Tibial artery (tissue), 4 donors: ENCODE measurements at regions not wholly inside any gene's neighbourhood (a gene's known extent, or its start where the extent isn't known, plus 50 kb on each side); places are given as distances from the start of the nearest gene placed in this dataset.

Experiments used
- DNase-seq, 2 donors: peaks; one replicate each; pipeline ENCODE4 v3.0.0-alpha.2; 2019
- H3K27ac ChIP-seq, 2 donors: fragments of 200-600 bp; sonication (generic) in 1 of 2; 1 replicate in 1 of 2; 2 replicates in 1 of 2; pipeline ENCODE4 v1.5.1; 2018 to 2019; ENCODE audit warnings: mild to moderate bottlenecking in 1 of 2
- H3K27me3 ChIP-seq, 2 donors: fragments of 200-600 bp; sonication (generic) in 1 of 2; one replicate each; pipeline versions ENCODE4 v1.5.1 to v1.6.0; 2016 to 2019
- H3K36me3 ChIP-seq, 3 donors: fragments of 200-600 bp; sonication (generic) in 2 of 3; one replicate each; pipeline ENCODE4 v1.5.1; 2016 to 2019; ENCODE audit warnings: mild to moderate bottlenecking in 2 of 3
- H3K4me1 ChIP-seq, 4 donors: fragments of 200-600 bp; sonication (generic) in 2 of 4; 1 replicate in 3 of 4; 2 replicates in 1 of 4; pipeline ENCODE4 v1.5.1; 2016 to 2019
- H3K4me3 ChIP-seq, 2 donors: fragments of 200-600 bp; sonication (generic) in 1 of 2; 1 replicate in 1 of 2; 2 replicates in 1 of 2; pipeline ENCODE4 v1.5.1; 2018 to 2019; ENCODE audit warnings: mild to moderate bottlenecking in 2 of 2
- H3K9me3 ChIP-seq, 3 donors: fragments of 200-600 bp; sonication (generic) in 1 of 3; one replicate each; pipeline ENCODE4 v1.5.1; 2016 to 2019
- intact Hi-C: fragments of 100-400 bp; cut with DNase I; formaldehyde crosslinking; loops from one replicate; pipeline ENCODE4 v1.15.0; 2023; ENCODE audit warnings: low total_unique reads
- TF ChIP-seq, protein P1 (sequence below), 2 experiments: fragments of 200-600 bp in 1 of 2; fragments of 450-650 bp in 1 of 2; IDR thresholded peaks; one replicate each; pipeline ENCODE4 v1.5.1; 2017 to 2019; ENCODE audit warnings: antibody characterized with exemption in 2 of 2, mild to moderate bottlenecking in 1 of 2, moderate library complexity in 1 of 2

DNA sequence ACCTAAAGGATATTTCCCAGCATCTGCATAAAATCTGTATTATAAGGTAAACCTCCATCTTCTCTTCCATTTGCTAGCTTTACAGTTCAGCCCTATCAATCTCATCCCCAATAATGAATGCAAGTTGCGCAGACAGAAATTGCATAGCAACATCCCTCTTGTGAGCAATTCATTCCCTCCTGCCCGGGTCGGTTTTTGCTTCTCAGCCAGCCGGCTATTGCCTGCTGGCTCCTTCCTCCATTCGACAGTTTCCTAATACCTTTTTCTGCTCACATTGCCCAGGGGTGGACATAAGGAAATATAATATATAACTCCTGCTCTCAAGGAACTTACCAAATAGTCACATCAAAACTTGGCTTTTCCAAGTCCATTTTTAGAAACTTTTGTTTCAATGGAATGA lies 125.2 kb downstream of the FGF9 start:
- TF ChIP-seq, protein P1, sequence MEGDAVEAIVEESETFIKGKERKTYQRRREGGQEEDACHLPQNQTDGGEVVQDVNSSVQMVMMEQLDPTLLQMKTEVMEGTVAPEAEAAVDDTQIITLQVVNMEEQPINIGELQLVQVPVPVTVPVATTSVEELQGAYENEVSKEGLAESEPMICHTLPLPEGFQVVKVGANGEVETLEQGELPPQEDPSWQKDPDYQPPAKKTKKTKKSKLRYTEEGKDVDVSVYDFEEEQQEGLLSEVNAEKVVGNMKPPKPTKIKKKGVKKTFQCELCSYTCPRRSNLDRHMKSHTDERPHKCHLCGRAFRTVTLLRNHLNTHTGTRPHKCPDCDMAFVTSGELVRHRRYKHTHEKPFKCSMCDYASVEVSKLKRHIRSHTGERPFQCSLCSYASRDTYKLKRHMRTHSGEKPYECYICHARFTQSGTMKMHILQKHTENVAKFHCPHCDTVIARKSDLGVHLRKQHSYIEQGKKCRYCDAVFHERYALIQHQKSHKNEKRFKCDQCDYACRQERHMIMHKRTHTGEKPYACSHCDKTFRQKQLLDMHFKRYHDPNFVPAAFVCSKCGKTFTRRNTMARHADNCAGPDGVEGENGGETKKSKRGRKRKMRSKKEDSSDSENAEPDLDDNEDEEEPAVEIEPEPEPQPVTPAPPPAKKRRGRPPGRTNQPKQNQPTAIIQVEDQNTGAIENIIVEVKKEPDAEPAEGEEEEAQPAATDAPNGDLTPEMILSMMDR (IDR thresholded peaks at IDR 0.05), result no peak
- intact Hi-C loops, result no loop called here

DNA sequence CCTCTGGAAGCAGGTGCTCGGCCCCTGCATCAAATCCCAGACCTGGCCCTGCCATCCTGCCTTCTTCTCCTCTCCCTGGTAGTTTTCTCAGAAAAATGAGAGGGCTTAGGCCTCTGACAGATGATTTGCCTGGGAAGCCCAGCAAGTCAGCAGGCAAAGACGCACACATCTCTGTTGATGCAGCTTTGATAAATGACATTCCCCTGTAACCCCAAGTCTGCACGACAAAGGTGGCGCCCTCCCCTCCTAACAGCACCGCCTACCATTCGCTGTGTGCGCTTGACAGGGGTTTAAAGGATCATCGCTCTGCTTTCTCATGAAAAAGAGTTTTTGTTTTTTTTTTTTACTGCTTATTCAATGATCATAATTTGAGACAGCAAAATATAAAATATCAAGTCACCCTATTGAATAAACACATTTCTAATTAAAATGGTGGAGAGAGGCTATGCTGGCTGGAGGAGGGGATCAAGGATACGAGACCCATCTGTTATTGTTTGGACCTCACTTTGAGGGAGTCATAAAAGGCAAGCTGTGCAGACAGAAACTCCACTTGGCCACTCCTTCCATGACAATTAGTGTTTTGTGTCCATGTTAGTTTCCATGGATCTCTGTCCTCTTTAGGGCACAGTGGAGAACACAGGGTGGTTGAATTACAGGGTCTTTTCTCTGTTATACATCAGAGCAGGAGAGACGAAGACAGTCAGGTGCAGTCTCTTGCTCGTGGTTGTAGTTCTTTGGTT lies 126.1 kb downstream of the FGF9 start:
- H3K4me1 ChIP-seq, result no peaks in the 10 kb centered on the region
- H3K4me3 ChIP-seq, result no peak overlapping the region
- intact Hi-C loops, result no loop called here
- TF ChIP-seq, protein P1 (IDR thresholded peaks at IDR 0.05), result no peak
- H3K27me3 ChIP-seq, result no peaks in the 10 kb centered on the region
- peaks cover 0 to 4% (median 0%) of the 10 kb centered on the region in 3 donors for H3K9me3 ChIP-seq
- no peaks in the 10 kb centered on the region for H3K36me3 ChIP-seq
- DNase-seq, result no peak
- no peak overlapping the region for H3K27ac ChIP-seq

More for the DNA sequence above, 125.2 kb downstream of the FGF9 start:
- Histone ChIP-seq H3K4me3 (no peak overlapping the region), H3K27me3 (no peaks in the 10 kb centered on the region), H3K9me3 (peaks cover 0 to 4% (median 0%) of the 10 kb centered on the region in 3 donors), H3K36me3 (no peaks in the 10 kb centered on the region), H3K27ac (no peak overlapping the region), H3K4me1 (no peaks in the 10 kb centered on the region)
- no peak for DNase-seq

DNA sequence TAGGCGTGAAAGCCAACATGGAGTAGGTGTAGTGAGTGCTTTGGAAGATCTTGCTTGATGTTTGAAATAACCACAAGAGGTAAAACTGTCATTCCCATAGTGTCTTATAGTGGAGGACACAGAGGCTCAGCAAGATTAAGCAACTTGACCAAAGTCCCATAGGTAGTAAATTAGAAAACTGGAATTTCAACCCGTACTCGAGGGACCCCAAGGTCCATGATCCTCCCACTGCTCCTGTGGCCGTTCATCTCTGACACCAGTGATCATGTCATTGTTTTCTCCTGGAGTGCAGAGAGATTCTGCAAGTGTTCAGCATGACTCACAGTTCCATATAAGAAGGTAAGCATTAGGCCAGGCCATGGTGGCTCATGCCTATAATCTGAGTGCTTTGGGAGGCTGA lies 126.9 kb downstream of the FGF9 start:
- TF ChIP-seq, protein P1 (IDR thresholded peaks at IDR 0.05), result no peak
- H3K27me3 ChIP-seq, result no peaks in the 10 kb centered on the region
- no peak overlapping the region for H3K4me3 ChIP-seq
- DNase-seq, result no peak
- H3K27ac ChIP-seq, result no peak overlapping the region
- no peaks in the 10 kb centered on the region for H3K36me3 ChIP-seq
- H3K9me3 ChIP-seq, result peaks cover 0 to 4% (median 0%) of the 10 kb centered on the region in 3 donors
- H3K4me1 ChIP-seq, result no peaks in the 10 kb centered on the region
- intact Hi-C loops, result no loop called here

DNA sequence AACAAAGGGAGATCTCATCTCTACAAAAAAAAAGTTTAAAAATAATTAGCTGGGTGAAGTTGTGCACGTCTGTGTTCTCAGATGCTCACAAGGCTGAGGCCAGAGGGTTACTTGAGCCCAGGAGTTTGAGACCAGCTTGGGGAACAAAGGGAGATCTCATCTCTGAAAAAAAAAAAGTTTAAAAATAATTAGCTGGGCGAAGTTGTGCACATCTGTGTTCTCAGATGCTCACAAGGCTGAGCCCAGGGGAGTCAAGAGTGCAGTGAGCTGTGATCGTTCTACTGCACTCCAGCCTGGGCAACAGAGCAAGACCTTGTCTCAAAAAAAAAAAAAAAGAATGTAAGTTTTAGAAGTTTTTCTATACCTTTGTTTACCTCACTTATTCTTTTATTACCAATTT lies 127.3 kb downstream of the FGF9 start:
- intact Hi-C loops, result no loop called here
- H3K4me3 ChIP-seq, result no peak overlapping the region
- no peaks in the 10 kb centered on the region for H3K4me1 ChIP-seq
- no peak for DNase-seq
- H3K27ac ChIP-seq, result no peak overlapping the region
- H3K36me3 ChIP-seq, result no peaks in the 10 kb centered on the region
- TF ChIP-seq, protein P1 (IDR thresholded peaks at IDR 0.05), result no peak
- no peaks in the 10 kb centered on the region for H3K27me3 ChIP-seq
- peaks cover 0 to 4% (median 0%) of the 10 kb centered on the region in 3 donors for H3K9me3 ChIP-seq

DNA sequence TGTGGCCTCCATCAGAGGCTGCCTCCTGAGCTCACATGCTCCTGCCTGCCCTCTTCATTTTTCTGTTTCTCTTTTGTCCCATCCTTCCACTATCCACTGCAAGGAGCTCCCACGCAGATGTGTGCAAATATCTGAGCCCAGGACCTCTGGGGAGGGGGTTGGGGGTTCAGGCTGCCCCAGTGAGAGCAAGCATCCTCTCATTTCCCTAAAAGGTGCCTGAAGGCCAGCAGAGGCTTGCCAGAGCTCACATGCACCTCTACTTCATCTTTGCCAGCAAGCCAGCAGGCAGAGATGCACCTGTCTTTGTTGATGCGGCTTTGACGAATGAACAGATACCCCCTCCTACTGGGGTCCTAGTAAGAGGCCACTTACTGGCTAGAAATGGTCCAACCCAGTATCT lies 128.8 kb downstream of the FGF9 start:
- no peaks in the 10 kb centered on the region for H3K27me3 ChIP-seq

More for the DNA sequence above, 128.8 kb downstream of the FGF9 start:
- H3K4me1 ChIP-seq, result no peaks in the 10 kb centered on the region
- intact Hi-C loops, result no loop called here
- TF ChIP-seq, protein P1 (IDR thresholded peaks at IDR 0.05), result no peak
- H3K36me3 ChIP-seq, result no peaks in the 10 kb centered on the region
- H3K27ac ChIP-seq, result no peak overlapping the region
- H3K4me3 ChIP-seq, result no peak overlapping the region
- peaks cover 0 to 4% (median 0%) of the 10 kb centered on the region in 3 donors for H3K9me3 ChIP-seq
- DNase-seq, result no peak
